K562 (cell line): ENCODE measurements at regions not wholly inside any gene's neighbourhood (a gene's known extent, or its start where the extent isn't known, plus 50 kb on each side); places are given as distances from the start of the nearest gene placed in this dataset.

Source experiments
- ATAC-seq: fragments of 200-7000 bp; cut with Tn5 transposase; 3 replicates; pipeline ENCODE4 v1.9.1; 2020; ENCODE audit warnings: moderate library complexity
- BruUV-seq: library from RNA; stranded (reverse); fragments of 400-500 nt; replicated peaks from 2 replicates; lab custom pipeline; 2021; lab: Mats Ljungman, UMichigan
- CTCF ChIA-PET: fragments of 300-600 bp; formaldehyde crosslinking; extraction: SDS; loops from one replicate; lab custom pipeline; 2021; ENCODE audit warnings: low intra/inter-chr PET ratio; lab: Yijun Ruan, JAX
- POLR2A ChIA-PET: fragments of 300-600, 350-650 bp; sonication (Branson Sonifier 250); formaldehyde crosslinking; extraction: SDS; loops from one replicate; lab custom pipeline; 2021; ENCODE audit warnings: antibody characterized with exemption, inconsistent platforms; lab: Yijun Ruan, JAX
- DNase-seq, 4 experiments: peaks; one replicate each; pipeline versions ENCODE4 v3.0.0 to v3.0.0-alpha.2; 2011 to 2018; ENCODE audit warnings: low spot score in 3 of 4, mixed read lengths in 3 of 4; ENCODE audit errors: extremely low read depth in 1 of 4
- FAIRE-seq: peaks from 2 replicates; lab custom pipeline; 2011; peaks lifted over from hg19 to GRCh38; lab: Jason Lieb, UNC
- H2AFZ ChIP-seq: 2 replicates; pipeline ENCODE4 v1.6.0; 2011; ENCODE audit warnings: low read depth, low read length, control low read depth, inconsistent platforms
- H3K27ac ChIP-seq: fragments of 200-600 bp; 3 replicates; pipeline ENCODE4 v1.8.0; 2011; ENCODE audit warnings: low read depth, mild to moderate bottlenecking, control low read depth, inconsistent platforms, low read length, moderate library complexity, mixed read lengths; ENCODE audit errors: extremely low read depth
- H3K27me3 ChIP-seq, 2 experiments: fragments of 300-600 bp in 1 of 2; 2 replicates in 1 of 2; 3 replicates in 1 of 2; pipeline versions ENCODE4 v1.6.0 to v1.8.0; 2011; ENCODE audit warnings: inconsistent platforms in 2 of 2, low read length in 2 of 2, mild to moderate bottlenecking in 1 of 2, mixed read lengths in 1 of 2, moderate library complexity in 1 of 2; ENCODE audit not compliant: control insufficient read depth in 2 of 2, insufficient read depth in 2 of 2
- H3K36me3 ChIP-seq: fragments of 300-600 bp; 3 replicates; pipeline ENCODE4 v1.8.0; 2011; ENCODE audit warnings: mild to moderate bottlenecking, low read length, inconsistent platforms; ENCODE audit not compliant: control insufficient read depth, insufficient read depth
- H3K4me1 ChIP-seq, 2 experiments: fragments of 200-600 bp in 1 of 2; replicated peaks in 1 of 2; 2 replicates in 1 of 2; 3 replicates in 1 of 2; pipeline versions ENCODE4 v1.5.1 to v1.8.0; 2011; ENCODE audit warnings: inconsistent platforms in 2 of 2, low read length in 2 of 2, mild to moderate bottlenecking in 1 of 2, mixed read lengths in 1 of 2, moderate library complexity in 1 of 2; ENCODE audit not compliant: control insufficient read depth in 2 of 2, insufficient read depth in 2 of 2
- H3K4me2 ChIP-seq: 2 replicates; pipeline ENCODE4 v1.6.1; 2011; ENCODE audit warnings: low read length, control low read depth, inconsistent platforms, mixed read lengths; ENCODE audit not compliant: insufficient read depth
- H3K4me3 ChIP-seq: fragments of 200-600 bp; sonication (generic), shearing (Covaris generic); 2 replicates; pipeline ENCODE4 v1.5.1; 2016; ENCODE audit warnings: control low read depth, inconsistent platforms
- H3K79me2 ChIP-seq: fragments of 200-600 bp; 3 replicates; pipeline ENCODE4 v1.8.0; 2011; ENCODE audit warnings: low read length, inconsistent platforms; ENCODE audit not compliant: control insufficient read depth, insufficient read depth
- H3K9ac ChIP-seq, 2 experiments: 2 replicates each; pipeline versions ENCODE4 v1.6.0 to v1.6.1; 2011; ENCODE audit warnings: low read depth in 2 of 2, low read length in 2 of 2, control low read depth in 1 of 2, inconsistent platforms in 1 of 2, mild to moderate bottlenecking in 1 of 2, mixed read lengths in 1 of 2; ENCODE audit not compliant: insufficient read depth in 1 of 2
- H3K9me1 ChIP-seq: one replicate; pipeline ENCODE4 v1.6.0; 2011; ENCODE audit warnings: inconsistent platforms, mild to moderate bottlenecking, low read length, moderate library complexity; ENCODE audit not compliant: control insufficient read depth, insufficient read depth
- H3K9me3 ChIP-seq: replicated peaks from 2 replicates; pipeline ENCODE4 v1.5.1; 2011; ENCODE audit warnings: low read depth, low read length, inconsistent platforms; ENCODE audit not compliant: control insufficient read depth, insufficient read depth
- H4K20me1 ChIP-seq: replicated peaks from 2 replicates; pipeline ENCODE4 v1.6.1; 2011; ENCODE audit warnings: low read length, inconsistent platforms, mixed read lengths; ENCODE audit not compliant: control insufficient read depth, insufficient read depth
- ZNF133 ChIP-seq: fragments of 250-450 bp; sonication (Bioruptor Pico); IDR thresholded peaks from 2 replicates; pipeline ENCODE4 v1.4.0; 2020; ENCODE audit warnings: mild to moderate bottlenecking
- ZNF592 ChIP-seq: fragments of 450-650 bp; IDR thresholded peaks from 2 replicates; pipeline ENCODE4 v1.6.1; 2017; ENCODE audit warnings: antibody characterized with exemption, mild to moderate bottlenecking
- WGBS: fragments of 100-300 bp; shearing (Covaris generic); methylation state at CpG from one replicate; pipeline ENCODE4 v1.1.6; 2016; ENCODE audit warnings: low coverage, mixed read lengths; ENCODE audit not compliant: insufficient coverage; ENCODE audit errors: missing lambda C conversion rate; 5-methylcytosine and 5-hydroxymethylcytosine counted together
- in situ Hi-C: fragments of 300-500 bp; cut with MboI; formaldehyde crosslinking; loops from 4 replicates; pipeline ENCODE4 v1.15.0; 2018; ENCODE audit warnings: inconsistent platforms, mixed read lengths
- intact Hi-C: fragments of 100-400 bp; cut with micrococcal nuclease; formaldehyde crosslinking; loops from 2 replicates; pipeline ENCODE4 v1.14.2; 2022

- DNase-seq (no peak), ATAC-seq (no peak), FAIRE-seq (no peak)
- no peak overlapping the region for H3K4me2 ChIP-seq
- H3K9ac ChIP-seq: no peak overlapping the region
- no TSS peak for BruUV-seq
- H3K4me3 ChIP-seq: no peak overlapping the region
- no peaks in the 10 kb centered on the region for H3K9me3 ChIP-seq
- H3K79me2 ChIP-seq: no peaks in the 10 kb centered on the region
- peaks cover 0 to 6% of the 10 kb centered on the region in 2 experiments; a peak in 1 of 5 replicates for H3K27me3 ChIP-seq
- no peak overlapping the region for H2AFZ ChIP-seq
- POLR2A ChIA-PET: no interaction called here
- H3K4me1 ChIP-seq: no peaks in the 10 kb centered on the region
- no peaks in the 10 kb centered on the region for H4K20me1 ChIP-seq
- in situ Hi-C loops (no loop called here), intact Hi-C loops (no loop called here)
- no peaks in the 10 kb centered on the region for H3K36me3 ChIP-seq
- TF ChIP-seq ZNF592 (no peak), ZNF133 (no peak)
- no peaks in the 10 kb centered on the region for H3K9me1 ChIP-seq
- 0% methylated on average over 2 of the region's 2 CpGs for WGBS
- H3K27ac ChIP-seq: no peak overlapping the region
- CTCF ChIA-PET: no interaction called here
Observed at GRCh38 chr5:66327008-66327407, 182.9 kb downstream of the SREK1 start.
